ENCODE measurements at regions not wholly inside any gene's neighbourhood (a gene's known extent, or its start where the extent isn't known, plus 50 kb on each side); places are given as distances from the start of the nearest gene placed in this dataset.

DNA sequence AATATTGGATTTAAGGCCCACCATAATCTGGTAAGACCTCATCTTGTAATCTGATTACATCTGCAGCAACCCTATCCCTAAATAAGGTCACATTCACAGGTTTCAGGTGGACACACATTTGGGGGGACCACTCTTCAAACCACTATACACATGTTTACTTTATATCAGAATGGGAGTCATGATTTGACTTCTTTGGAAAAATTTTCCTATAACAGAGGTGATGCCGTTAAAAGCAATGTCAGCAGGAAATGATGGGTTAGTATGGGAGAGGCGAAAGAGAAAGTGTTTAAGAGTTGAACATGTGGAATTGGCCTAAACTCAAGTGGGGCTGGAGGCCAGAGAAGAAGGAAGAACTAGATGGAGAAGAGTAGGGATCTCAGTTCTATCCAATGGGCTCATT is 281.7 kb upstream of the ERCC4 start:
- Mint-ChIP-seq H3K4me3 (ENCODE audit: unreplicated experiment) (no peak overlapping the region), H3K4me1 (ENCODE audit: low read depth) (no peaks in the 10 kb centered on the region), H3K27me3 (ENCODE audit: low read depth) (no peaks in the 10 kb centered on the region), H3K9me3 (ENCODE audit: low read depth) (peaks cover 16% of the 10 kb centered on the region), H3K36me3 (ENCODE audit: low read depth) (no peaks in the 10 kb centered on the region), H3K27ac (ENCODE audit: unreplicated experiment) (no peak overlapping the region)
- no peak for DNase-seq (ENCODE audit: low spot score)
- TF ChIP-seq, protein P1, sequence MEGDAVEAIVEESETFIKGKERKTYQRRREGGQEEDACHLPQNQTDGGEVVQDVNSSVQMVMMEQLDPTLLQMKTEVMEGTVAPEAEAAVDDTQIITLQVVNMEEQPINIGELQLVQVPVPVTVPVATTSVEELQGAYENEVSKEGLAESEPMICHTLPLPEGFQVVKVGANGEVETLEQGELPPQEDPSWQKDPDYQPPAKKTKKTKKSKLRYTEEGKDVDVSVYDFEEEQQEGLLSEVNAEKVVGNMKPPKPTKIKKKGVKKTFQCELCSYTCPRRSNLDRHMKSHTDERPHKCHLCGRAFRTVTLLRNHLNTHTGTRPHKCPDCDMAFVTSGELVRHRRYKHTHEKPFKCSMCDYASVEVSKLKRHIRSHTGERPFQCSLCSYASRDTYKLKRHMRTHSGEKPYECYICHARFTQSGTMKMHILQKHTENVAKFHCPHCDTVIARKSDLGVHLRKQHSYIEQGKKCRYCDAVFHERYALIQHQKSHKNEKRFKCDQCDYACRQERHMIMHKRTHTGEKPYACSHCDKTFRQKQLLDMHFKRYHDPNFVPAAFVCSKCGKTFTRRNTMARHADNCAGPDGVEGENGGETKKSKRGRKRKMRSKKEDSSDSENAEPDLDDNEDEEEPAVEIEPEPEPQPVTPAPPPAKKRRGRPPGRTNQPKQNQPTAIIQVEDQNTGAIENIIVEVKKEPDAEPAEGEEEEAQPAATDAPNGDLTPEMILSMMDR (IDR thresholded peaks at IDR 0.05) = no peak

DNA sequence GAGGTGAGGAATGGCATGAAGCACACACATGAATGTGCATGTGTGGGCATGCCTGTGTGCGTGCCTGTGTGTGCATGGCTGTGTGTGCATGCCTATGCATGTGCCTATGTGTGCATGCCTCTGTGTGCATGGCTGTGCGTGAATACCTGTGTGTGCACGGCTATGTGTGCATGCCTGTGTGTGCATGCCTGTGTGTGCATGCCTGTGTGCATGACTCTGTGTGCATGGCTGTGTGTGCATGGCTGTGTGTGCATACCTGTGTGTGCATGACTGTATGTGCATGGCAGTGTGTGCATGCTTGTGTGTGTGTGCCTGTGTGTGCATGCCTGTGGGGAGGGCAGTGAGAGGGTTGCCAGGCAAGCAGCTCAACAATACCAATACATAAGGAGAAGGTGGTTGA is 276.5 kb upstream of the ERCC4 start:
- no peaks in the 10 kb centered on the region for H3K27me3 Mint-ChIP-seq (ENCODE audit: low read depth)
- peaks cover 4% of the 10 kb centered on the region for H3K9me3 Mint-ChIP-seq (ENCODE audit: low read depth)
- no peak for DNase-seq (ENCODE audit: low spot score)
- TF ChIP-seq, protein P1 (IDR thresholded peaks at IDR 0.05) = no peak
- H3K27ac Mint-ChIP-seq (ENCODE audit: unreplicated experiment) = no peak overlapping the region
- no peaks in the 10 kb centered on the region for H3K4me1 Mint-ChIP-seq (ENCODE audit: low read depth)
- no peaks in the 10 kb centered on the region for H3K36me3 Mint-ChIP-seq (ENCODE audit: low read depth)
- no peak overlapping the region for H3K4me3 Mint-ChIP-seq (ENCODE audit: unreplicated experiment)

DNA sequence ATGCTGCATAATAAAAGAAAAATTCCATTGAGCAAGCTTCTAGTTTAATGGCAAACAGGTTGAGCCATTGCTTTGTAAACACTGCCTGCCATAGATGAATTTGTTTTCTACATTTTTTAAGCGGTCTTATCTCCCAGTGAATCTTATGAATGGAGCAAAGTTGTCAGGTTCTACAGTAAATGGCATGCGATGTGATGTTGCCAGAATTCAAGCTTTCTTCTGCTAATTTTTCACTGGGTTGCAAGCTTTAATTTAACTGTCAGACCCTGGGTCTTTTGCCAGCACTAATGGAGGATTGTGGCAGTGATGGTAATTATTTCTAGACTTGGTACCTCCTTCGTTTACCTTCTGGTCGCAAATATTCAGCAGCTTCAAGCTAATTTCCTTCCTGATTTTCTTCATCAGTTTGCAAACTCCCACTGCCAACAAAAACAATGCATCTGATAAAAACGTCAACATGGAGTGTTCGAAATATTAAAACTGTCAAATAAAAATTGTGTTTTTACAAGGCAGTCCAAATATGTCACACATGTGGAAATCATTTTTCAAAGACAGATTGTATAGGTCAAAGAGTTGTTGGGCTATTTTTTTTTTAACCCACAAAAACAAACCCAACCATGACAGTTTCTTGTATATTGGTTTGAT is 274.2 kb upstream of the ERCC4 start:
- peaks cover 3% of the 10 kb centered on the region for H3K9me3 Mint-ChIP-seq (ENCODE audit: low read depth)
- no peaks in the 10 kb centered on the region for H3K36me3 Mint-ChIP-seq (ENCODE audit: low read depth)

DNA sequence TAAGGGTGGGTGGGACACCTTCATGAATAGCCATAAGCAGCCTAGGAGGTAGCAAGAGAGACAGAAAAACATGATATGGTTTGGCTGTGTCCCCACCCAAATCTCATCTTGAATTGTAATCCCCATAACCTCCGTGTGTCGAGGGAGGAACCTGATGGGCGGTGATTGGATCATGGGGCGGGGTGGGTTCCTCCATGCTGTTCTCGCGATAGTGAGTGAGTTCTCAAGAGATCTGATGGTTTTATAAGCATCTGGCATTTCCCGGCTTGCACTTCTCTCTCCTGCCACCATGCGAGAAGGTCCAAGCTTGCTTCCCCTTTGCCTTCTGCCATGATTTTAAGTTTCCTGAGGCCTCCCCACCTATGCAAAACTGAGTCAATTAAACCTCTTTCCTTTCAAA is 259.1 kb upstream of the ERCC4 start:
- no peaks in the 10 kb centered on the region for H3K27me3 Mint-ChIP-seq (ENCODE audit: low read depth)
- no peak overlapping the region for H3K27ac Mint-ChIP-seq (ENCODE audit: unreplicated experiment)
- no peaks in the 10 kb centered on the region for H3K4me1 Mint-ChIP-seq (ENCODE audit: low read depth)
- H3K4me3 Mint-ChIP-seq (ENCODE audit: unreplicated experiment) = no peak overlapping the region
- H3K36me3 Mint-ChIP-seq (ENCODE audit: low read depth) = no peaks in the 10 kb centered on the region
- H3K9me3 Mint-ChIP-seq (ENCODE audit: low read depth) = peaks cover 3% of the 10 kb centered on the region
- no peak for DNase-seq (ENCODE audit: low spot score)
- TF ChIP-seq, protein P1 (IDR thresholded peaks at IDR 0.05) = no peak

More for the DNA sequence above, 274.2 kb upstream of the ERCC4 start:
- DNase-seq (ENCODE audit: low spot score) = no peak
- TF ChIP-seq, protein P1 (IDR thresholded peaks at IDR 0.05) = no peak
- Mint-ChIP-seq H3K4me3 (ENCODE audit: unreplicated experiment) (no peak overlapping the region), H3K4me1 (ENCODE audit: low read depth) (no peaks in the 10 kb centered on the region), H3K27ac (ENCODE audit: unreplicated experiment) (no peak overlapping the region), H3K27me3 (ENCODE audit: low read depth) (no peaks in the 10 kb centered on the region)

DNA sequence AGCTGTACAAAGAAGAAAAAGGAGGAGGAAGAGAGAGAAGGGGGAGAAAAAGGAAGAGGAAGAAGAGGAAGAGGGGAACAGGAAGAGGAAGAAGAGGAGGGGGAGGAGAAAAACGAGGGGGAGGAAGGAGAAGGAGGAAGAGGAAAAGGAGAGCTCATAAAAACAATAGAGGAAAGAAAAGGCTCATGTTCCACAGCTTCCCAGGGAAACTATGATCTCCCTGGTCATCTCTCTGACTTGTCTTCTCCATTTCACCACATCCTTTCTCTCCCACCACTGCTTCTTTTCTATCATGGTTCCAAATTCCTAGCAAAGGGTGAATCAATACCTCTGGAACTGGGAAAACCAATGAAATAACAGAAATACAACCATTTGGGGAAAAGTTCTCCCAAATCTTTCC is 254.1 kb upstream of the ERCC4 start:
- no peak for DNase-seq (ENCODE audit: low spot score)
- Mint-ChIP-seq H3K36me3 (ENCODE audit: low read depth) (no peaks in the 10 kb centered on the region), H3K27me3 (ENCODE audit: low read depth) (no peaks in the 10 kb centered on the region), H3K4me1 (ENCODE audit: low read depth) (no peaks in the 10 kb centered on the region), H3K9me3 (ENCODE audit: low read depth) (peaks cover 4% of the 10 kb centered on the region), H3K27ac (ENCODE audit: unreplicated experiment) (no peak overlapping the region), H3K4me3 (ENCODE audit: unreplicated experiment) (no peak overlapping the region)
- TF ChIP-seq, protein P1 (IDR thresholded peaks at IDR 0.05) = no peak
